ENCODE measurements at regions not wholly inside any gene's neighbourhood (a gene's known extent, or its start where the extent isn't known, plus 50 kb on each side); places are given as distances from the start of the nearest gene placed in this dataset.

DNA sequence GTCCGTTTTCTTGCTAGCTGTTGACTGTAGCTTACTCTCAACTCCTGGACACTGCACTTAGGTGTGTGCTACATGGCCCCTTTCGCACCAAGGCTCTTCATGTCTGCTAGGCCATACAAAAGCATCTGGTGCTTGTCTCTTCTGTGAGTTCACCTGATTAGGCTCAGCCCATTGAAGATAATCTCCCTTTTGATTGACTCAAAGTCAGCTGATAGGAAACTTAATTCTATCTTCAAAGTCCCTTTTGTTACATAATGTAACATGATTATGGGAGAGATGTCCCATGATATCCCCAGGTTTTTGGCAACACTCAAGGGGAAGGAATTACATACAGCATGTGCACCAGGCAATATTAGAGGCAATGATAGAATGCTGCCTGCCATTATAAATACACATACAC, 263.0 kb upstream of the JAG1 start:
- Histone ChIP-seq H3F3A (ENCODE audit: low read depth) (no peaks in the 10 kb centered on the region), H3K4me1 (ENCODE audit: insufficient read depth, low read length, poor library complexity, severe bottlenecking) (no peaks in the 10 kb centered on the region), H3K9me3 (ENCODE audit: insufficient read depth, low read depth, low read length) (no peaks in the 10 kb centered on the region), H3K4me2 (ENCODE audit: low read depth, low read length, poor library complexity, severe bottlenecking) (no peak overlapping the region), H3K9me2 (replicated peaks; ENCODE audit: low read depth, low read length) (no peaks in the 10 kb centered on the region), H3K4me3 (ENCODE audit: low read length, poor library complexity, severe bottlenecking) (no peak overlapping the region), H3K27me3 (ENCODE audit: insufficient read depth, low read length, poor library complexity, severe bottlenecking) (no peaks in the 10 kb centered on the region), H3K36me3 (ENCODE audit: insufficient read depth, low read length) (no peaks in the 10 kb centered on the region), H3K79me2 (ENCODE audit: insufficient read depth, low read length) (no peaks in the 10 kb centered on the region), H2AFZ (ENCODE audit: low read length) (no peak overlapping the region), H4K20me1 (ENCODE audit: insufficient read depth, low read length, poor library complexity, severe bottlenecking) (no peaks in the 10 kb centered on the region), H3K9ac (ENCODE audit: low read depth, low read length, poor library complexity, severe bottlenecking) (no peak overlapping the region)
- TF ChIP-seq, protein P1, sequence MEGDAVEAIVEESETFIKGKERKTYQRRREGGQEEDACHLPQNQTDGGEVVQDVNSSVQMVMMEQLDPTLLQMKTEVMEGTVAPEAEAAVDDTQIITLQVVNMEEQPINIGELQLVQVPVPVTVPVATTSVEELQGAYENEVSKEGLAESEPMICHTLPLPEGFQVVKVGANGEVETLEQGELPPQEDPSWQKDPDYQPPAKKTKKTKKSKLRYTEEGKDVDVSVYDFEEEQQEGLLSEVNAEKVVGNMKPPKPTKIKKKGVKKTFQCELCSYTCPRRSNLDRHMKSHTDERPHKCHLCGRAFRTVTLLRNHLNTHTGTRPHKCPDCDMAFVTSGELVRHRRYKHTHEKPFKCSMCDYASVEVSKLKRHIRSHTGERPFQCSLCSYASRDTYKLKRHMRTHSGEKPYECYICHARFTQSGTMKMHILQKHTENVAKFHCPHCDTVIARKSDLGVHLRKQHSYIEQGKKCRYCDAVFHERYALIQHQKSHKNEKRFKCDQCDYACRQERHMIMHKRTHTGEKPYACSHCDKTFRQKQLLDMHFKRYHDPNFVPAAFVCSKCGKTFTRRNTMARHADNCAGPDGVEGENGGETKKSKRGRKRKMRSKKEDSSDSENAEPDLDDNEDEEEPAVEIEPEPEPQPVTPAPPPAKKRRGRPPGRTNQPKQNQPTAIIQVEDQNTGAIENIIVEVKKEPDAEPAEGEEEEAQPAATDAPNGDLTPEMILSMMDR (conservative IDR thresholded peaks at IDR 0.05; ENCODE audit: low read length): no peak
- no peak for TF ChIP-seq EZH2phosphoT487 (IDR thresholded peaks at IDR 0.05; ENCODE audit: borderline replicate concordance)

- no peak overlapping the region for H2AFZ ChIP-seq (ENCODE audit: low read length)
- no peak overlapping the region for H3K4me2 ChIP-seq (ENCODE audit: low read depth, low read length, poor library complexity, severe bottlenecking)
- no peaks in the 10 kb centered on the region for H4K20me1 ChIP-seq (ENCODE audit: insufficient read depth, low read length, poor library complexity, severe bottlenecking)
- no peaks in the 10 kb centered on the region for H3K4me1 ChIP-seq (ENCODE audit: insufficient read depth, low read length, poor library complexity, severe bottlenecking)
- no peaks in the 10 kb centered on the region for H3F3A ChIP-seq (ENCODE audit: low read depth)
- H3K4me3 ChIP-seq (ENCODE audit: low read length, poor library complexity, severe bottlenecking): no peak overlapping the region
- no peaks in the 10 kb centered on the region for H3K9me2 ChIP-seq (replicated peaks; ENCODE audit: low read depth, low read length)
- TF ChIP-seq EZH2phosphoT487 (IDR thresholded peaks at IDR 0.05; ENCODE audit: borderline replicate concordance): no peak
- TF ChIP-seq, protein P1 (conservative IDR thresholded peaks at IDR 0.05; ENCODE audit: low read length): no peak
- H3K27me3 ChIP-seq (ENCODE audit: insufficient read depth, low read length, poor library complexity, severe bottlenecking): no peaks in the 10 kb centered on the region
- H3K9ac ChIP-seq (ENCODE audit: low read depth, low read length, poor library complexity, severe bottlenecking): no peak overlapping the region
- no peaks in the 10 kb centered on the region for H3K36me3 ChIP-seq (ENCODE audit: insufficient read depth, low read length)
- H3K9me3 ChIP-seq (ENCODE audit: insufficient read depth, low read depth, low read length): no peaks in the 10 kb centered on the region
- H3K79me2 ChIP-seq (ENCODE audit: insufficient read depth, low read length): no peaks in the 10 kb centered on the region
These were observed 265.6 kb upstream of the JAG1 start for GRCh38 chr20:10939331-10939941.

DNA sequence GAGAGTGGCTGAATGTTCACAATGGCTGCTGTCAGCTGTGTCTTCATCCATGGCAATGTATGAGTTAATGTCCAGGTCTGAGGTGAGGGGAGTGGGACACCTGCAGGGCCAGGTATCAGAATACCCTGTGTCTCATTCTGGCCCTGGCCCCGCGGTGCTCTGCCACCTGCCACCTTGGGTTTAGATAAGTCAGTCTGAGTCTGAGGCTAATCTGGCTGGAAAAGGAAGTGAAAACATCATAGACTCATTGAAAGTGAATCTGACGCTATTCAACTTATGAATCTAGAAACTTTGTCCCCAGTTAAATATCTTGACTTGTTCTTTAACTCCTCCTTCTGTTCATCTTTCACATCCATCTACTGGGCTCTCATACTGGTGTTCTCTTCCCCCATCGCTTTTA, 267.1 kb upstream of the JAG1 start:
- H3K4me1 ChIP-seq (ENCODE audit: insufficient read depth, low read length, poor library complexity, severe bottlenecking): no peaks in the 10 kb centered on the region
- no peak overlapping the region for H3K4me3 ChIP-seq (ENCODE audit: low read length, poor library complexity, severe bottlenecking)
- no peaks in the 10 kb centered on the region for H3K36me3 ChIP-seq (ENCODE audit: insufficient read depth, low read length)
- no peaks in the 10 kb centered on the region for H3K9me2 ChIP-seq (replicated peaks; ENCODE audit: low read depth, low read length)
- H2AFZ ChIP-seq (ENCODE audit: low read length): no peak overlapping the region
- H3K9ac ChIP-seq (ENCODE audit: low read depth, low read length, poor library complexity, severe bottlenecking): no peak overlapping the region
- no peaks in the 10 kb centered on the region for H3F3A ChIP-seq (ENCODE audit: low read depth)
- no peaks in the 10 kb centered on the region for H3K27me3 ChIP-seq (ENCODE audit: insufficient read depth, low read length, poor library complexity, severe bottlenecking)
- H3K9me3 ChIP-seq (ENCODE audit: insufficient read depth, low read depth, low read length): no peaks in the 10 kb centered on the region
- TF ChIP-seq, protein P1 (conservative IDR thresholded peaks at IDR 0.05; ENCODE audit: low read length): no peak
- no peak for TF ChIP-seq EZH2phosphoT487 (IDR thresholded peaks at IDR 0.05; ENCODE audit: borderline replicate concordance)
- no peak overlapping the region for H3K4me2 ChIP-seq (ENCODE audit: low read depth, low read length, poor library complexity, severe bottlenecking)
- no peaks in the 10 kb centered on the region for H4K20me1 ChIP-seq (ENCODE audit: insufficient read depth, low read length, poor library complexity, severe bottlenecking)
- H3K79me2 ChIP-seq (ENCODE audit: insufficient read depth, low read length): no peaks in the 10 kb centered on the region
